Loucy (cell line): ENCODE measurements at regions not wholly inside any gene's neighbourhood (a gene's known extent, or its start where the extent isn't known, plus 50 kb on each side); places are given as distances from the start of the nearest gene placed in this dataset.

ENCODE experiments used
- H2AFZ ChIP-seq: fragments of 200-600 bp; sonication (generic); 2 replicates; pipeline ENCODE4 v1.6.0; 2016; ENCODE audit warnings: antibody characterized with exemption, mild to moderate bottlenecking, low read length, moderate library complexity
- H3F3A ChIP-seq: fragments of 200-600 bp; 2 replicates; pipeline ENCODE4 v1.6.0; 2016; ENCODE audit warnings: antibody characterized with exemption, low read depth, mild to moderate bottlenecking
- H3K27me3 ChIP-seq: fragments of 200-600 bp; sonication (generic); 2 replicates; pipeline ENCODE4 v1.6.1; 2014; ENCODE audit warnings: low read length, mild to moderate bottlenecking; ENCODE audit not compliant: insufficient read depth, poor library complexity, severe bottlenecking
- H3K36me3 ChIP-seq: fragments of 200-600 bp; sonication (generic); 2 replicates; pipeline ENCODE4 v1.6.1; 2016; ENCODE audit warnings: low read length; ENCODE audit not compliant: insufficient read depth
- H3K4me1 ChIP-seq: fragments of 200-600 bp; sonication (generic); 2 replicates; pipeline ENCODE4 v1.5.1; 2014; ENCODE audit warnings: low read length, mild to moderate bottlenecking; ENCODE audit not compliant: insufficient read depth, poor library complexity, severe bottlenecking
- H3K4me2 ChIP-seq: fragments of 200-600 bp; sonication (generic); 2 replicates; pipeline ENCODE4 v1.6.0; 2014; ENCODE audit warnings: antibody characterized with exemption, low read length, low read depth, mild to moderate bottlenecking; ENCODE audit not compliant: poor library complexity, severe bottlenecking
- H3K4me3 ChIP-seq: fragments of 200-600 bp; sonication (generic); 2 replicates; pipeline ENCODE4 v1.5.1; 2014; ENCODE audit warnings: low read length, mild to moderate bottlenecking, mixed read lengths; ENCODE audit not compliant: poor library complexity, severe bottlenecking
- H3K79me2 ChIP-seq: fragments of 200-600 bp; sonication (generic); 2 replicates; pipeline ENCODE4 v1.6.1; 2014; ENCODE audit warnings: low read length; ENCODE audit not compliant: insufficient read depth
- H3K9ac ChIP-seq: fragments of 200-600 bp; sonication (generic); 2 replicates; pipeline ENCODE4 v1.6.0; 2014; ENCODE audit warnings: mild to moderate bottlenecking, low read depth, low read length, moderate library complexity; ENCODE audit not compliant: poor library complexity, severe bottlenecking
- H3K9me2 ChIP-seq: fragments of 200-600 bp; sonication (generic); replicated peaks from 2 replicates; pipeline ENCODE4 v1.6.1; 2016; ENCODE audit warnings: low read depth, low read length, mixed read lengths
- H3K9me3 ChIP-seq: fragments of 200-600 bp; sonication (generic); 2 replicates; pipeline ENCODE4 v1.6.1; 2014; ENCODE audit warnings: mild to moderate bottlenecking, antibody characterized with exemption, low read length, low read depth; ENCODE audit not compliant: insufficient read depth
- H4K20me1 ChIP-seq: fragments of 200-600 bp; sonication (generic); 2 replicates; pipeline ENCODE4 v1.6.0; 2014; ENCODE audit warnings: antibody characterized with exemption, low read length, mild to moderate bottlenecking; ENCODE audit not compliant: insufficient read depth, poor library complexity, severe bottlenecking
- EZH2phosphoT487 ChIP-seq: fragments of 200-600 bp; IDR thresholded peaks from 2 replicates; pipeline ENCODE4 v1.6.1; 2018; ENCODE audit warnings: antibody characterized with exemption, mild to moderate bottlenecking, moderate library complexity, borderline replicate concordance
- TF ChIP-seq, protein P1 (sequence below): fragments of 200-600 bp; sonication (generic); conservative IDR thresholded peaks from 2 replicates; pipeline ENCODE4 v1.5.1; 2014; ENCODE audit warnings: mild to moderate bottlenecking, antibody characterized with exemption, low read length

- H3F3A ChIP-seq, result no peaks in the 10 kb centered on the region
- no peaks in the 10 kb centered on the region for H3K36me3 ChIP-seq
- H4K20me1 ChIP-seq, result no peaks in the 10 kb centered on the region
- no peak overlapping the region for H2AFZ ChIP-seq
- H3K79me2 ChIP-seq, result peaks cover 11% of the 10 kb centered on the region; the same call in 1 of the 2 replicates
- H3K4me1 ChIP-seq, result peaks cover 36% of the 10 kb centered on the region
- H3K9me2 ChIP-seq, result no peaks in the 10 kb centered on the region
- H3K4me2 ChIP-seq, result no peak overlapping the region
- no peaks in the 10 kb centered on the region for H3K27me3 ChIP-seq
- H3K9me3 ChIP-seq, result no peaks in the 10 kb centered on the region
- no peak overlapping the region for H3K4me3 ChIP-seq
- no peak overlapping the region for H3K9ac ChIP-seq
- TF ChIP-seq, protein P1, sequence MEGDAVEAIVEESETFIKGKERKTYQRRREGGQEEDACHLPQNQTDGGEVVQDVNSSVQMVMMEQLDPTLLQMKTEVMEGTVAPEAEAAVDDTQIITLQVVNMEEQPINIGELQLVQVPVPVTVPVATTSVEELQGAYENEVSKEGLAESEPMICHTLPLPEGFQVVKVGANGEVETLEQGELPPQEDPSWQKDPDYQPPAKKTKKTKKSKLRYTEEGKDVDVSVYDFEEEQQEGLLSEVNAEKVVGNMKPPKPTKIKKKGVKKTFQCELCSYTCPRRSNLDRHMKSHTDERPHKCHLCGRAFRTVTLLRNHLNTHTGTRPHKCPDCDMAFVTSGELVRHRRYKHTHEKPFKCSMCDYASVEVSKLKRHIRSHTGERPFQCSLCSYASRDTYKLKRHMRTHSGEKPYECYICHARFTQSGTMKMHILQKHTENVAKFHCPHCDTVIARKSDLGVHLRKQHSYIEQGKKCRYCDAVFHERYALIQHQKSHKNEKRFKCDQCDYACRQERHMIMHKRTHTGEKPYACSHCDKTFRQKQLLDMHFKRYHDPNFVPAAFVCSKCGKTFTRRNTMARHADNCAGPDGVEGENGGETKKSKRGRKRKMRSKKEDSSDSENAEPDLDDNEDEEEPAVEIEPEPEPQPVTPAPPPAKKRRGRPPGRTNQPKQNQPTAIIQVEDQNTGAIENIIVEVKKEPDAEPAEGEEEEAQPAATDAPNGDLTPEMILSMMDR, result no peak
- TF ChIP-seq EZH2phosphoT487, result no peak
Measured at GRCh38 chr12:24488906-24489619, 459.8 kb downstream of the BCAT1 start.

DNA sequence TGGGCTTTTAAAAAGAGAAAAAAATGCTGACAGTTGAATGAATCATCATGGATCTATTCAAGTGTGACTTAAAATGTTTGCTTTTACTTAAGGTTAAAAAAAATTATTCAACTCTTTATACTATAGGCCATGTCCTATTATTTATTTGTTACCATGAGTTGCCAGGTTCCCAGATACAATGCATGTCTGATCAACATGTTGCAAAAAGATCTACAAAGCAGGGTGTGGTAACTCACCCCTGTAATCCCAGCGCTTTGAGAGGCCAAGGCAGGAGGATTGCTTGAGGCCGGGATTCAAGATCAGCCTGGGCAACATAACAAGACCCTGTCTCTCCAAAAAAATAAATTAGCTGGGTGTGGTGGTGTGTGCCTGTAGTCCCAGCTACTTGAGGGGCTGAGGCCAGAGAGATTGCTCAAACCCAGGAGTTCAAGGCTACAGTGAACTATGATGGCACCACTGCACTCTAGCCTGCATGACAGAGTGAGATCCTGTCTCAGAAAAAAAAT lies 460.8 kb downstream of the BCAT1 start:
- no peaks in the 10 kb centered on the region for H3K27me3 ChIP-seq
- no peak overlapping the region for H3K9ac ChIP-seq
- no peak overlapping the region for H3K4me3 ChIP-seq
- no peaks in the 10 kb centered on the region for H3K36me3 ChIP-seq
- H3F3A ChIP-seq, result no peaks in the 10 kb centered on the region
- TF ChIP-seq EZH2phosphoT487, result no peak
- TF ChIP-seq, protein P1, result no peak
- H3K79me2 ChIP-seq, result 0 out of 2 replicates have a peak, but pooled peaks cover 9% of the 10 kb centered on the region
- no peak overlapping the region for H2AFZ ChIP-seq
- H3K9me2 ChIP-seq, result no peaks in the 10 kb centered on the region
- no peaks in the 10 kb centered on the region for H3K9me3 ChIP-seq
- peaks cover 36% of the 10 kb centered on the region for H3K4me1 ChIP-seq
- no peaks in the 10 kb centered on the region for H4K20me1 ChIP-seq
- peak overlapping the region; percentile 3 for H3K4me2 ChIP-seq

DNA sequence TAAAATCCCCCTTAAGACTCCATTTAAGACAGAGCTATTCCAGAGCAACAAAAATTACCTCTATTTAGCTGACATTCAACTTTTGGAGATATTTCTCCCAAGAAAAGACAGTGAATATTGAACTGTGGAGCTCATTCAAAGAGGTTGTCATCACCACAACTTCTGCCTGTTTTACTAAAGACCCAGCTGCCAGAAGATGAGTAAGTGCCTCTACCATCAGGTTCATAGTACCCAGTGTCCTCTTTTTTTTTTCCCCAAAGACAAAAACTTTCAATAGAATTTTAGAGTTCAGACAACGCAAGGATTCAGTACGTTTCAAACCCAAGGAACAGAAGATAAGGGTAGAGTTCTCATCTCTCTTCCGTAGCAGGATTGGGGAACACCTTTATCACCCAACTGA lies 461.3 kb downstream of the BCAT1 start:
- no peak overlapping the region for H3K9ac ChIP-seq
- no peak for TF ChIP-seq EZH2phosphoT487
- TF ChIP-seq, protein P1, result no peak
- H3F3A ChIP-seq, result no peaks in the 10 kb centered on the region
- H3K9me2 ChIP-seq, result no peaks in the 10 kb centered on the region
- peak overlapping the region; percentile 3 for H3K4me2 ChIP-seq
- H3K9me3 ChIP-seq, result no peaks in the 10 kb centered on the region
- H2AFZ ChIP-seq, result no peak overlapping the region
- H4K20me1 ChIP-seq, result no peaks in the 10 kb centered on the region
- no peaks in the 10 kb centered on the region for H3K36me3 ChIP-seq
- H3K4me3 ChIP-seq, result no peak overlapping the region
- no peaks in the 10 kb centered on the region for H3K27me3 ChIP-seq
- H3K4me1 ChIP-seq, result peaks cover 32% of the 10 kb centered on the region
- 0 out of 2 replicates have a peak, but pooled peaks cover 9% of the 10 kb centered on the region for H3K79me2 ChIP-seq
